B cell (primary cell): ENCODE measurements at regions not wholly inside any gene's neighbourhood (a gene's known extent, or its start where the extent isn't known, plus 50 kb on each side); places are given as distances from the start of the nearest gene placed in this dataset.
A peak's percentile ranks its signal among the peaks of the same experiment; 100 is the strongest.

ENCODE experiments used
- ATAC-seq: fragments of 200-7000 bp; cut with Tn5 transposase; one replicate; pipeline ENCODE4 v1.10.0; 2021; ENCODE audit warnings: low read depth, mild to moderate bottlenecking, moderate number of reproducible peaks, moderate library complexity
- CTCF ChIA-PET: fragments of 350-600 bp; sonication (Branson Sonifier 250); formaldehyde crosslinking; loops from one replicate; lab custom pipeline; 2021; ENCODE audit warnings: antibody characterized with exemption, inconsistent platforms; lab: Charles Lee
- POLR2A ChIA-PET: fragments of 350-600 bp; sonication (Branson Sonifier 250); formaldehyde crosslinking; loops from one replicate; lab custom pipeline; 2021; ENCODE audit warnings: antibody characterized with exemption; lab: Charles Lee
- DNase-seq: peaks from one replicate; pipeline ENCODE4 v3.0.0; 2013
- H2AFZ ChIP-seq: 2 replicates; pipeline ENCODE4 v1.6.1; 2012; ENCODE audit warnings: mild to moderate bottlenecking, low read depth, low read length; ENCODE audit not compliant: insufficient read depth, poor library complexity, severe bottlenecking
- H3K27ac ChIP-seq, 2 donors: 1 replicate in 1 of 2; 2 replicates in 1 of 2; pipeline ENCODE4 v1.5.1; 2012 to 2013; ENCODE audit warnings: low read length in 2 of 2, mild to moderate bottlenecking in 2 of 2, moderate library complexity in 1 of 2
- H3K27me3 ChIP-seq, 4 experiments: fragments of 200-600 bp in 1 of 4; sonication (generic) in 1 of 4; replicated peaks in 1 of 4; 1 replicate in 2 of 4; 2 replicates in 2 of 4; pipeline versions ENCODE4 v1.6.1 to v1.7.0; 2013 to 2016; ENCODE audit warnings: low read length in 3 of 4, mild to moderate bottlenecking in 2 of 4, mixed read lengths in 1 of 4, moderate library complexity in 1 of 4; ENCODE audit not compliant: insufficient read depth in 4 of 4, control insufficient read depth in 3 of 4; ENCODE audit errors: control extremely low read depth in 1 of 4
- H3K36me3 ChIP-seq, 2 experiments: replicated peaks in 1 of 2; 1 replicate in 1 of 2; 2 replicates in 1 of 2; pipeline versions ENCODE4 v1.6.1 to v1.7.1; 2013; ENCODE audit warnings: low read length in 1 of 2; ENCODE audit not compliant: insufficient read depth in 2 of 2, control insufficient read depth in 1 of 2; ENCODE audit errors: control extremely low read depth in 1 of 2, extremely low read depth in 1 of 2
- H3K4me1 ChIP-seq, 2 donors: fragments of 200-600 bp in 1 of 2; sonication (generic) in 1 of 2; 1 replicate in 1 of 2; 2 replicates in 1 of 2; pipeline versions ENCODE4 v1.5.1 to v1.6.1; 2013 to 2017; ENCODE audit warnings: low read length in 2 of 2; ENCODE audit not compliant: control insufficient read depth in 2 of 2, insufficient read depth in 2 of 2
- H3K4me2 ChIP-seq: replicated peaks from 2 replicates; pipeline ENCODE3; 2012; ENCODE audit warnings: mild to moderate bottlenecking, low read depth, low read length; ENCODE audit not compliant: poor library complexity, severe bottlenecking
- H3K4me3 ChIP-seq, 5 experiments: fragments of 200-600 bp in 1 of 5; sonication (generic) in 1 of 5; 1 replicate in 3 of 5; 2 replicates in 2 of 5; pipeline versions ENCODE4 v1.5.1 to v1.7.0; 2011 to 2016; ENCODE audit warnings: low read length in 4 of 5, mild to moderate bottlenecking in 4 of 5, low read depth in 2 of 5, control low read depth in 1 of 5, moderate library complexity in 1 of 5; ENCODE audit not compliant: insufficient read depth in 1 of 5; ENCODE audit errors: control extremely low read depth in 1 of 5, extremely low read depth in 1 of 5
- H3K79me2 ChIP-seq: fragments of 200-600 bp; sonication (generic); one replicate; pipeline ENCODE4 v1.6.0; 2016; ENCODE audit warnings: low read length; ENCODE audit not compliant: control insufficient read depth, insufficient read depth
- H3K9ac ChIP-seq: fragments of 200-600 bp; sonication (generic); 2 replicates; pipeline ENCODE4 v1.6.1; 2017; ENCODE audit warnings: mild to moderate bottlenecking, low read length, moderate library complexity
- H3K9me3 ChIP-seq, 3 donors: one replicate each; pipeline versions ENCODE4 v1.6.1 to v1.7.1; 2013; ENCODE audit warnings: low read length in 2 of 3; ENCODE audit not compliant: control insufficient read depth in 2 of 3, insufficient read depth in 1 of 3; ENCODE audit errors: control extremely low read depth in 1 of 3
- H4K20me1 ChIP-seq: 2 replicates; pipeline ENCODE4 v1.6.0; 2012; ENCODE audit warnings: mild to moderate bottlenecking, low read length; ENCODE audit not compliant: insufficient read depth, control insufficient read depth, poor library complexity, severe bottlenecking
- H3K27ac Mint-ChIP-seq: one replicate; pipeline ENCODE4 v1.8.0; 2021; ENCODE audit warnings: mixed read lengths
- H3K27me3 Mint-ChIP-seq: one replicate; pipeline ENCODE4 v1.8.0; 2021; ENCODE audit warnings: mixed read lengths
- H3K4me1 Mint-ChIP-seq: one replicate; pipeline ENCODE4 v1.8.0; 2021; ENCODE audit warnings: mixed read lengths
- H3K4me3 Mint-ChIP-seq: one replicate; pipeline ENCODE4 v1.8.0; 2021; ENCODE audit warnings: mixed read lengths
- H3K9me3 Mint-ChIP-seq: one replicate; pipeline ENCODE4 v1.8.0; 2022; ENCODE audit warnings: mixed read lengths; ENCODE audit not compliant: insufficient read depth
- CTCF ChIP-seq: fragments of 200-600 bp; IDR thresholded peaks from one replicate; pipeline ENCODE4 v1.8.0; 2022; ENCODE audit warnings: antibody characterized with exemption, mild to moderate bottlenecking
- EZH2 ChIP-seq: IDR thresholded peaks from 2 replicates; pipeline ENCODE4 v1.6.1; 2012; ENCODE audit warnings: borderline replicate concordance, low read depth, mild to moderate bottlenecking, moderate library complexity, low read length; ENCODE audit not compliant: insufficient read depth, poor library complexity, severe bottlenecking
- WGBS: methylation state at CpG from one replicate; pipeline ENCODE4 v1.1.5; 2013; ENCODE audit warnings: missing lambda C conversion rate; ENCODE audit not compliant: insufficient coverage; 5-methylcytosine and 5-hydroxymethylcytosine counted together
- intact Hi-C: fragments of 100-400 bp; cut with micrococcal nuclease; formaldehyde crosslinking; loops from one replicate; pipeline ENCODE4 v1.10.0; 2022

GRCh38 chr21:35191128-35191527 is 142.0 kb upstream of the RUNX1 start:
- H3K79me2 ChIP-seq, result no peaks in the 10 kb centered on the region
- H3K27ac ChIP-seq, result no peak overlapping the region
- H3K36me3 ChIP-seq, result no peaks in the 10 kb centered on the region
- no peaks in the 10 kb centered on the region for H3K27me3 Mint-ChIP-seq
- no peak overlapping the region for H3K27ac Mint-ChIP-seq
- peaks cover 7% of the 10 kb centered on the region for H3K9me3 Mint-ChIP-seq
- DNase-seq (no peak), ATAC-seq (no peak)
- H3K4me3 ChIP-seq, result no peak overlapping the region
- WGBS, result 97% methylated on average over 4 of the region's 6 CpGs
- no peak overlapping the region for H3K4me3 Mint-ChIP-seq
- H4K20me1 ChIP-seq, result no peaks in the 10 kb centered on the region
- peaks cover 18 to 19% of the 10 kb centered on the region in 2 donors for H3K4me1 ChIP-seq
- no peaks in the 10 kb centered on the region for H3K27me3 ChIP-seq
- peaks cover 27% of the 10 kb centered on the region for H3K4me1 Mint-ChIP-seq
- TF ChIP-seq EZH2 (no peak), CTCF (no peak)
- ChIA-PET POLR2A (interaction anchor here (0.6 kb wide), 1 partner anchor 281 kb away, joined by 3 read pairs; no protein-coding TSS in a partner anchor), CTCF (interaction anchor here (1.7 to 1.8 kb wide), 2 partner anchors 9 to 15 kb away, joined by 5 read pairs; no protein-coding TSS in a partner anchor)
- no peak overlapping the region for H3K9ac ChIP-seq
- intact Hi-C loops, result no loop called here
- H3K4me2 ChIP-seq, result no peak overlapping the region
- no peak overlapping the region for H2AFZ ChIP-seq
- peaks cover 0 to 7% (median 0%) of the 10 kb centered on the region in 3 donors for H3K9me3 ChIP-seq

GRCh38 chr21:35190201-35190701 is 141.1 kb upstream of the RUNX1 start:
- 33% methylated on average over 4 of the region's 5 CpGs for WGBS
- peak overlapping the region; percentile 60 for H3K4me2 ChIP-seq

More at GRCh38 chr21:35190201-35190701, 141.1 kb upstream of the RUNX1 start:
- Mint-ChIP-seq H3K27ac (peak overlapping the region; percentile 22), H3K4me3 (peak overlapping the region; percentile 73), H3K27me3 (no peaks in the 10 kb centered on the region), H3K9me3 (peaks cover 6% of the 10 kb centered on the region), H3K4me1 (peaks cover 27% of the 10 kb centered on the region)
- peaks cover 0 to 7% (median 0%) of the 10 kb centered on the region in 3 donors for H3K9me3 ChIP-seq
- no peaks in the 10 kb centered on the region for H4K20me1 ChIP-seq
- H3K27me3 ChIP-seq, result no peaks in the 10 kb centered on the region
- no peak overlapping the region for H3K27ac ChIP-seq
- H3K79me2 ChIP-seq, result no peaks in the 10 kb centered on the region
- H3K4me1 ChIP-seq, result peaks cover 18 to 19% of the 10 kb centered on the region in 2 donors
- TF ChIP-seq CTCF (no peak), EZH2 (no peak)
- no peak overlapping the region for H2AFZ ChIP-seq
- H3K36me3 ChIP-seq, result no peaks in the 10 kb centered on the region
- POLR2A ChIA-PET, result interaction anchor here (0.5 to 1.9 kb wide), 2 partner anchors 57 to 300 kb away, joined by 5 to 11 read pairs; no protein-coding TSS in a partner anchor
- no peak overlapping the region for H3K4me3 ChIP-seq
- no peak for DNase-seq
- H3K9ac ChIP-seq, result no peak overlapping the region
- no peak for ATAC-seq
- CTCF ChIA-PET, result interaction anchor here (0.8 to 1.7 kb wide), 3 partner anchors 10 to 301 kb away, joined by 3 to 5 read pairs (median 3); no protein-coding TSS in a partner anchor
- intact Hi-C loops, result no loop called here
